ENCODE measurements at regions not wholly inside any gene's neighbourhood (a gene's known extent, or its start where the extent isn't known, plus 50 kb on each side); places are given as distances from the start of the nearest gene placed in this dataset.

GRCh38 chr9:28287455-28287854 is 714.2 kb upstream of the C9orf72 start:
- DNase-seq (ENCODE audit: extremely low spot score): no peak
- H3K4me3 ChIP-seq: no peak overlapping the region
- no peaks in the 10 kb centered on the region for H3K9me3 ChIP-seq
- TF ChIP-seq EP300 (IDR thresholded peaks at IDR 0.05) (no peak), POLR2AphosphoS5 (IDR thresholded peaks at IDR 0.05) (no peak), POLR2A (IDR thresholded peaks at IDR 0.05; ENCODE audit: low read depth) (no peak), CTCF (IDR thresholded peaks at IDR 0.05) (no peak)
- no peak overlapping the region for H3K27ac ChIP-seq (replicated peaks in 1 of 4)
- intact Hi-C loops (cut with DNase I): no loop called here
- no peaks in the 10 kb centered on the region for H3K27me3 ChIP-seq
- no peaks in the 10 kb centered on the region for H3K36me3 ChIP-seq
- H3K4me1 ChIP-seq: no peaks in the 10 kb centered on the region
- WGBS: 52% methylated on average over 4 of the region's 4 CpGs

GRCh38 chr9:28289746-28290145 is 716.5 kb upstream of the C9orf72 start:
- Histone ChIP-seq H3K27me3 (no peaks in the 10 kb centered on the region), H3K4me1 (no peaks in the 10 kb centered on the region), H3K4me3 (no peak overlapping the region), H3K27ac (replicated peaks in 1 of 4) (no peak overlapping the region), H3K9me3 (no peaks in the 10 kb centered on the region), H3K36me3 (no peaks in the 10 kb centered on the region)
- intact Hi-C loops (cut with DNase I): no loop called here
- DNase-seq (ENCODE audit: extremely low spot score): no peak
- TF ChIP-seq POLR2AphosphoS5 (IDR thresholded peaks at IDR 0.05): no peak
- TF ChIP-seq EP300 (IDR thresholded peaks at IDR 0.05): no peak
- TF ChIP-seq CTCF (IDR thresholded peaks at IDR 0.05): no peak
- no peak for TF ChIP-seq POLR2A (IDR thresholded peaks at IDR 0.05; ENCODE audit: low read depth)

GRCh38 chr9:28293369-28294090 is 720.2 kb upstream of the C9orf72 start:
- Histone ChIP-seq H3K27me3 (no peaks in the 10 kb centered on the region), H3K36me3 (no peaks in the 10 kb centered on the region), H3K9me3 (no peaks in the 10 kb centered on the region), H3K4me1 (no peaks in the 10 kb centered on the region), H3K4me3 (no peak overlapping the region), H3K27ac (replicated peaks in 1 of 4) (no peak overlapping the region)
- no peak for DNase-seq (ENCODE audit: extremely low spot score)
- 80% methylated on average over 3 of the region's 3 CpGs for WGBS
- intact Hi-C loops (cut with DNase I): no loop called here
- no peak for TF ChIP-seq POLR2A (IDR thresholded peaks at IDR 0.05; ENCODE audit: low read depth)
- TF ChIP-seq EP300 (IDR thresholded peaks at IDR 0.05): no peak
- no peak for TF ChIP-seq POLR2AphosphoS5 (IDR thresholded peaks at IDR 0.05)
- TF ChIP-seq CTCF (IDR thresholded peaks at IDR 0.05): no peak

GRCh38 chr9:28301281-28301680 is 728.0 kb upstream of the C9orf72 start:
- DNase-seq (ENCODE audit: extremely low spot score): no peak
- Histone ChIP-seq H3K4me3 (no peak overlapping the region), H3K36me3 (no peaks in the 10 kb centered on the region), H3K4me1 (no peaks in the 10 kb centered on the region), H3K27me3 (no peaks in the 10 kb centered on the region), H3K9me3 (no peaks in the 10 kb centered on the region), H3K27ac (replicated peaks in 1 of 4) (no peak overlapping the region)
- no peak for TF ChIP-seq CTCF (IDR thresholded peaks at IDR 0.05)
- TF ChIP-seq POLR2A (IDR thresholded peaks at IDR 0.05; ENCODE audit: low read depth): no peak
- TF ChIP-seq POLR2AphosphoS5 (IDR thresholded peaks at IDR 0.05): no peak
- TF ChIP-seq EP300 (IDR thresholded peaks at IDR 0.05): no peak
- intact Hi-C loops (cut with DNase I): no loop called here

GRCh38 chr9:28317745-28318144 is 744.5 kb upstream of the C9orf72 start:
- Histone ChIP-seq H3K4me1 (no peaks in the 10 kb centered on the region), H3K27me3 (no peaks in the 10 kb centered on the region), H3K27ac (replicated peaks in 1 of 4) (no peak overlapping the region), H3K4me3 (no peak overlapping the region), H3K9me3 (no peaks in the 10 kb centered on the region), H3K36me3 (no peaks in the 10 kb centered on the region)
- TF ChIP-seq CTCF (IDR thresholded peaks at IDR 0.05) (no peak), POLR2A (IDR thresholded peaks at IDR 0.05; ENCODE audit: low read depth) (no peak), POLR2AphosphoS5 (IDR thresholded peaks at IDR 0.05) (no peak), EP300 (IDR thresholded peaks at IDR 0.05) (no peak)
- DNase-seq (ENCODE audit: extremely low spot score): no peak
- 75% methylated on average over 1 of the region's 1 CpG for WGBS
- intact Hi-C loops (cut with DNase I): no loop called here

Data from esophagus muscularis mucosa (tissue), 4 donors.